Islet of Langerhans (tissue), 1 donor: ENCODE measurements at regions not wholly inside any gene's neighbourhood (a gene's known extent, or its start where the extent isn't known, plus 50 kb on each side); places are given as distances from the start of the nearest gene placed in this dataset.
"Not testable (repeated sequence)": the region's sequence is repeated elsewhere in the genome, so short reads cannot be mapped to it uniquely, and the experiment has no call there.

ENCODE experiments used
- FAIRE-seq: peaks from one replicate; lab custom pipeline; 2011; peaks lifted over from hg19 to GRCh38; lab: Jason Lieb, UNC

DNA sequence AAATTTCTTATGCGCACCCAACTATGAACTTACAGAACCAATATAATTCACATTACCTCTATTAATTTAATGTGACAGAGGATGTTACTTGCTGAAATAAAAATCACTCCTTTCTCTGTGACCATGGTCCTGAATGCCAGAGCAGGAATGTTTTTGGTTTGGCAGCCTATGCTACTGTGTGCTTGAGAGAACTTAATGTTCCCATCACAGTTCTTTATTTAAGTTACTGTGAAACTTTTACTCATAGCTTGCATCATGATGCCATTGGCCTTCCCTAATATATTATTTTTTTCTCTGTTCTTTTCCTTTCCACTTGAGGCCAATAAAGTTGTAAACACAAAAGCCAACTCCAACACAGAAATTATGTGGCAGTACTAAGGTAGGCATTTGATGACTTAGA is 142.2 kb downstream of the FAM76B start:
- FAIRE-seq: no peak

DNA sequence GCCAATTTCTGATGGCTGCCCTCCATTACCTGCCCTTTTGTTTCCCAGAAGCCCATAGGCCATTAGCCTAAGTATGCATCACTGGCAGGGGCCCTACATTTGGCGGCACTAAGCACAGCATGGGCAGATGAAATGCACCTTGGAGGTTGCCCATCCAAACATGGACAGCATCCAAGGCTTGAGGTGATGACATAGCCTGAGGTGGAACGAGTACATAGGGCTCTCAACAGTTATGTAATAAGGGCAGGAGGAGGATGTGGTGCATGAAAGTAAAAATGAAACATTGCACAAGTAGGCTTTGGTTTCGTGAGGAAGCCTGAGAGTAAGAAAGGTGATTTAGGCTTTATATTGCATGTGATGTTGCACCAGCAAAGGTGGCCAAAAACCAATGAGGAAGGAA is 148.1 kb downstream of the FAM76B start:
- FAIRE-seq: no peak

DNA sequence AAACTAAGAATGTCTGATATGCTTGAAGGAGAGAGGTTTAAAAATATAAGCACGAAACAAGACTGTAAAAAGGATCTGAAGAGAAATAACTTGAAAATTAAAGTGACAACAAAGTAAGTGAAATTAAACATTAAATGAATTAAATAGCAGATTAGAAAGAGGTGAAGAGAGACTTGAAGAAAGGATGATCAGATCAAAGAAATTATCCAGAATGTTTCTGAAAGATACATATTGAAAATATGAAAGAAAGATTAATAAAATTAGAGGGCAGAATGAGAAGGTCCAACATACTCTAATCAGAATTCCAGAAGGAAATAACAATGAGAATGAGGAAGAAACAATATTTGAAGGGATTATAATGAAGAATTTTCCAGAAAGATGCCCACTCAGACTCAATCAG is 151.1 kb downstream of the FAM76B start:
- FAIRE-seq: no peak

DNA sequence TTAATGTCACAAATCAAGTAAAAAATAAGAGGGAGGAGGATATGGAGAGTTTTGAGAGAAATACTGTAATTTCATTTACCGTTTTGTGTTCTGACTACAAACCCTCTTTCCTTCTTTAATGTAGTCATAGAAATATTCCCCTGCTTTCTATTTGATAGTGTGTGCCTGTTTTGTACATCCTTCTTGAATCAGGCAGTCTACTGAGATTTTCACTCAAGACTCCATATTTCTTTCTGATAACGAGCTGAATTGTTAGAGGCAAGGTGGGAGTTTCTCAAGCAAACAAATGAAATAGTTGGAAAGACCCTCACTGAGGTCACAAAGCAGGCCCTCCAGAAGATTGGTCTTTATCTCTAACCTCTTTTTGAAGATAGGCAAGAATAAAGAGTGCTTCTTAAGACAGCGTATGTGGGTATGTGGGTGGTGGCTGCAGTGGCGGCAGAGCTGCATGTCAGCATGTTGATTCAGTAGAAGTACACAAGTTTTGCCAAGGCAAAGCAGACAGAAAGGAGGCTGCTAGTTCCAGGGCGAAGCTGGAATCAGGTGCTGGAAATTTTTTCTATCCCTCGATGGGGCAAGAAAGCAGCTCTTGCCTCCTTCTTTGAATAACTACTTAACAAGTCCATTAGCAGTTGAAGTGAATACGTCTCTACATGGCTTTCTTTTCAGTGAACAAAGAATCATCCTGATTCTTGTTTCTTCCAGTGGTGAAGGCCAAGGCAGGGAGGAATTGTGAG is 164.2 kb downstream of the FAM76B start:
- no peak for FAIRE-seq

DNA sequence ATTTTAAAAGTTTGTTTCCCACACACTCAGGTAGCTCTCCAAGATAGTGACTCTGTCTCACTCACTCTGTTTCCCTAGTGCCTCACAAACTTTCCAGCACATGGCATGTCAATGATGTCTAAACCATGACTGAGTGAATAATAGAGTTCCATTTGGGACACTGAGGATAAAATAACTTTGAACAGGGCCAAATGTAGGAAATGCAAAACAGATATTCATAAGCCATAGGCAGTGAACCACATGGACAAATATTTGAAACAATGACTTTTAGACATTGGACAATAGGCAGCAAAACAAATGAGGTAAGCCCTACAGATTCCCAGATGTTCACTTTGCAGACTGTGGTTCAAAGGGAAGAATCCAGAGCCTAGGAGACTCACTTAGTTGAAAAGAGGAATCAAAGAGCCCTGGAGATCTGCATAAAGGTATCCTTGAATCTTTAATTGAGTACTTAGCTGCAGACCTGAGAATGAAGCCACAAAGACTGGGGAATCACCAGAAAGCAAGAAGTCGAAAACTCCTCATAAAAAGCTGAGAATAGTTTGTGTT is 173.3 kb downstream of the FAM76B start:
- no peak for FAIRE-seq

DNA sequence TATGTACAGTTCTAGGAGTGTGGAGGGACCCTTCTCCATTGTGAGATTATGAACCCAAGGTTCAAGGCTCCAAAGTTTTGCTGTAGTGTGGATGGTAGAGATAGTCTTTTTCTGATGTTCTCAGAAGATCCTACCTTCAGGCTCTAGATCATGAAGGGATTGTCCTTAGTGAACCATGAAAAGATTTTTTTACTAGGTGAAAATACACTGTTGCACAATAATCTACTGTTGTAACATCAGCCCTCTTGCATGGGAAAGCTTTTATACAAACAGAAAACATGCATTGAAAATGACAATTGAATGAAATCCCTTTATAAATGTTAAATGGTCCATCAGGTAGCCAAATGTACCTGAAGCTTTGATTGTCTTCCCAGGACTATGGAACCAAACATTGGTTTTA is 177.8 kb downstream of the FAM76B start:
- FAIRE-seq: no peak

DNA sequence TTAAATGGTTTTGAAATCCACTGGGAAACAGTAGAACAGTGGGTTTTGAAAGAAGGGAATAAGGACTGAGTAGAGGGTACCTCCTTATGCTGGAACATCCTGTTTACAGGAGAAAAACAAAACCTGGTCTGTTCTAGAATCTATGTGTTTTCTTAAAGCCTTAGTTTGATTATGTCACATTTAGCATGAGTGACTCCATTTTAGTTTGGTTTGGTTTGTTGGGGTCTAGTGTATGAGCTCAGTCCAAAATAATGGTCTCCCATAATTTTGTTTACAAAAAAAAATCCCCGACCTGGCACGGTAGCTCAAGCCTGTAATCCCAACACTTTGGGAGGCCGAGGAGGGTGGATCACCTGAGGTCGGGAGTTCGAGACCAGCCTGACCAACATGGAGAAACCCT is 179.4 kb downstream of the FAM76B start:
- not testable (repeated sequence) for FAIRE-seq

DNA sequence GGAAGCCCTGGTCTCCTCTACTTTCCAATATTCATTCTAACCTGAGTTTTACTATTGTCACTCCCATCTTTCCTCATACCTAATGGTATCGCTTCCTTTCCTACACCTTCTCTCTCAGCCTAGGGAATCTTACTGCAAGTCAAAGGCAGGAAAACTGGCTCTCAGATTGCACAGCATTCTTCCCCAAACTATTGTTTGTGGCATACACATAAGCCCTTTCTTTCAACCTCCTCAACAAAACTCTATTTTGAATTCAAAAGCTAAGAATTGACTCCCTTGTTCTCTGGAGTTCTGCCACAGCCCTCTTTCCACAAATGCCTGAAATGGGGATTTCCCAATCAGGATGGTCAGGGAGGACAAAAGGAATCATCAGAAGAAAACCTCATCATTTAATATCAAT is 181.5 kb downstream of the FAM76B start:
- FAIRE-seq: no peak

DNA sequence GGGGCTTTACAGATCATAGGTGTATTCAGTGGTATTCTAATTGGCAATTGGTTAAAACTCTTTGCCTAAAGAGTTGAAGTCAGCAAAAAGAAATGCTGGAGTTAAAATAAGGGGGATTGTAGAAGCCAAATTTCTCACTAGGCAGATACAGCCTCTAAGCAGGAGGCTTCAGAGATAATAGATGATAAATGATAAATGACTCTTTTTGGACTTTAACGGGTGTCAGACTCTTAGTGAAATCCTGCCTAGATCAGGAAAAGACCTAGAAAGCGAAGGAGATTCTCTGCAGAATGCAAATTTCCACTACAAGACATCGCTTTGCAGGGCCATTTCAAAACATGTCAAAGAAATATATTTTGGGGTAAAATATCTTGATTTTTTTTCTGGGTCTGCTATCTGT is 182.8 kb downstream of the FAM76B start:
- no peak for FAIRE-seq

DNA sequence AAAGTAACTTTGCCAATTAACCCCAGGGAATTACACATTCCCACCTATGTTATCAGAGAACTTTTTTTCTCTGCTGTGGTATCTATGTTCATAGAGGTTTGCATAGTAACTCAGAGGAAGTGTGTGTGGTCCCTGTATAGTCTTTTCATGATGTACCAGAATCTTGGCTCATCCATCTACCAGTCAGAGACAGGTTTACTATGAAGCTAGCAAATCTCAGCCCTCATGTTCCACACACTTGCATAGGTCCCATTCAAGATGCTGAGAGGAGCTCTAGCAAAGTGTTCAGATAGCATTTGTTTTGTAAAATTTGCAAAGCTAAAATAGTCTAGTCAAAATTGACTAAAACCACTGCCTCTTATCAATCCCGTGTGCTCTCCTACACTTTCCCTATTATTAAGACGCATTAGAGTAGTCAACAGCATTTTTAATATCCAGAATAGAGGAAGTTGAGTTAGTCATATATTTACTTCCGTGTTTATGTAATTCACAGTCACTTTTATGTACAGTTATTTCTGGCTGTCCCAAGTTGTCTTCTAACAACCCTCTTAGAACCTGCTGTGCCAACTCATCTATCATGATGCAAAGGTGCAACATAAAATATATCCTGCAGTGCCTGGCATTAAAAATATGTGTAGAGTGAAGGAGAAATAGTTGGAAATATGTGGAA is 184.2 kb downstream of the FAM76B start:
- no peak for FAIRE-seq

DNA sequence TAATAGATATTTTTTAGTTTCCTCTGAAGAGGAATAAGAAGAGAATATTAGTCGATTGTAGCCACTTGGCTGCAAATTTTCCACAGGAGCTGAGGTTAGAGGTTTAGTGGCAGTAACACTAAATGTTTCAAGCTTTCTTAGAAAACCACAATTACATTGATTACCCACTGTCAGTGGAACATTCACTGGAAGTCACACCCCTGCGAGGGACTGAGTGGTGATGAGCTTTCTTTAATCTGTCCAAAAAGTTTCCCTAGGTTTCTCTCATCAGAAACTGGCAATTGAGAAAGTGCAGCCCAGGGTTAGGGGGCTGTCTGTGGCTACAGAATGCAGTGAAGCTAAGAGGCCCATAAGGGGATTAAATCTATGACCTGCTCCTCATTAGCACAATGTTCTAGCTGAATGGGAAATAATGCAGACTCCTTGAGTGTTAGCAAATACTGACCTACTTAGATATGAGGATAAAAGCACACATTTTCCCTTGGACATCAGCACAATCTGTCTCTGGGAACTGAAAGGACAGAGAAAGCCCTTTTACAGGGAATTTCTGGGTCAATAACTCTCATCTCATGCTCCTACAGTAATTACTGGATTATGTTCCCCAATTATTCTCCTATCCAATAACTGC is 189.5 kb downstream of the FAM76B start:
- FAIRE-seq: peak; percentile 70

DNA sequence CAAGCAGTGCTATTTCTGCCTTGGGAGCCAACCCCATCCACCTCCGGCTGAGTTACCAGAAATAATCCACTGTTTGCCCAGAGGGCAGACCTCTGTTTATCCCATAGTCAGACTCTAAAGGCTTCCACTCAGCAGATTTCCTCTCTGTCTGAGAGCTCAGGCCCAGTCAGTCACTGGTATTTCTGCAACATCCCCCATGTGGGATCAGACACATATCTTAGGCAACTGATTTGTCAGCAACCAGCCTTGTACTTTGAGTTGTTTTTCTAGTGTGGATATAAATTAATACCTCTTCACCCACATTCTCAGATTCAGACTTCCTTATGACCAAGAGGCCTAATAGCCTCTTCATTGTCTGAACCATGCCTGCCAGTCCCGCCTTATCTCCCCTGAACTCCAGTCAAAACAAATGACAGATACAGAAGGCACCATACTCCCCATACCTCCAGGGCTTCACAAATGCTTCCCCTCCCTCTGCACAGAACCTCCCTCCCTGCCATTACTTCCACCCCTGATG is 193.6 kb downstream of the FAM76B start:
- no peak for FAIRE-seq

DNA sequence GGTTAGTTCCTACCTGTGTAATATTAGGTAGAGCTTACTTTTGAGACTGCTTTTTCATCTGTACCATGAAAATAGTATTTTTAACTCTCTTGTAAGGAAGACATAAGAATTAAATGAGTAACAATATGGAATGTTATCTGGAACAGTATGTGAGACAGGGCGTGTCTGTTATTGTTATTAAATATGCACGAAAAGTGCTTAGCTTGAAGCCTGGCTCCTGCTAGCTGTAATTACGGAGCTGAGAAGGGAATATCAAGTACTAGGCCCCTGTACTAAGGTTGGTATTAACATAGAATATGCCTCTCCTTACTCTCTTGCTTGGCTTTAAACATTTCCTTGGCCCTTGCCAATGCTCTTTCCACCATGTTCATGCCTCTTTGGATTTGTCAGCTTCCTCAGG is 194.0 kb downstream of the FAM76B start:
- no peak for FAIRE-seq

DNA sequence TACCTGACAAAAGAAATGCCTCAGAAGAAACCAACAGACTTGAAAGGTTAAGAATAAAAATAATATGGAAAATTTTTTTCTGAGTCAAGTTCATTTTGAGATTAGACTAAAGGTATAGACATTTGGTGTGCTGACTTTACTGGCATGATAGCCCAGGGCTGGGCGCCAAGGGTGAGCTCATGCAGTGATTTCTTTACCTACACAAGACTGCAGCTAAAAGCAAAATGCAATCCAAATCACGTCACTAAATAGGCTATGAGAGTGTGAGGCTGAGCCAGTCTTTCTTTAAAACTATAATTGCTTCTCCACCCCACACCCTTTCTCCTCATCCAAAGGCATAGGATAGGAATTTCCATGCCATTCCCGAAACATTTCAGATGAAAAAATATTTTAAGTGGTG is 196.5 kb downstream of the FAM76B start:
- no peak for FAIRE-seq

DNA sequence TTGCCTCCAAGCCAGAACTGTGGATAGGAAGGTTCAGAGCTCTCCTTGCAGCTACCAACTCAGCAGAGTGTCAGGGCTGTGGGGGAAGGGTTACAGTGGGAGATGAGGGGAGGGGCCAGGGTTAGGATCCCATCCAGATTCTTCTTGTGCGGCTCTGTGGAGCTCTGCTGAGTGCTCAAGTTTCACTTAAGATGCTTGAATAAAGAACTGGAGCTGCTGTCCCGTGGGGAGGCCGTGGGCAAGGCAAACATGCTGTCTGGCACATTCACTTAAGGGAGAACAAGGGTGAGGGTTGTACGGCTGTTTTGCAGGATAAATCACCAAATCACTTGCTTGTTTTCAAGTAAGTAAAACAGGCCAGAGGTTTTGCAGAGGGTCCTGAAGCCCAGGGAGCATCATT is 197.1 kb downstream of the FAM76B start:
- FAIRE-seq: no peak

DNA sequence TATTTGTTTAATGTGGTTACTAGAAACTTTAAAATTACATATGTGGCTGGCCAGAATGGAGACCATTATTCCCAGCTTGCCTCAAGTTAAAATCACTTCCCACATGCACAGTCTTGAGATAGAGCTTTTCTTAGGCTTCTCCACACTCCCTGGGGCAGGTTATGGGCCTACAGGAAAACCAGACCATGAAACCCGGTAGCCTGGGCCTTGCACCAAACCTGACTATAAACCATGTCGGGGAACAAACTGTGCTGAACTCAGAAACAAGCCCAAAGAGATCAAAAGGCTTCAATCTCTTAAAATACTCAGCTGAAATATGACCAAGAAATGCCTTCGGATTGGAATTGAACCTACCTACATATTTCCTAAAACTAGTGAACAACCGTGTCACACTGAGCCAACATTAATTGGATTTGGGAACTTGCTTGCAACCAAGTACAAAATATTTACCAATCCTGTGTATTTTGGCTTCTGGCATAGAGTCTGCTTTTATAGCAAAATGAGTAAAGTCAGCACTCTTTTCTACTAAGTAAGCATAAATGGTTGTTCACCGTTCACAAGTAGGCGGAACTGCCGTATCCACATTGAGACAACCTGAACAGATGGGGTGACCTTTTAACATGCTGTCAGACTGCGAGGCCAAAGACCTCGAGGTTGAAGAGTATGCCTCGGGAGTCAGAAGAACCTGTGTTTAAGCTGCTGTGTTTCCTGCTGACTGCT is 199.5 kb downstream of the FAM76B start:
- peak; percentile 96 for FAIRE-seq

DNA sequence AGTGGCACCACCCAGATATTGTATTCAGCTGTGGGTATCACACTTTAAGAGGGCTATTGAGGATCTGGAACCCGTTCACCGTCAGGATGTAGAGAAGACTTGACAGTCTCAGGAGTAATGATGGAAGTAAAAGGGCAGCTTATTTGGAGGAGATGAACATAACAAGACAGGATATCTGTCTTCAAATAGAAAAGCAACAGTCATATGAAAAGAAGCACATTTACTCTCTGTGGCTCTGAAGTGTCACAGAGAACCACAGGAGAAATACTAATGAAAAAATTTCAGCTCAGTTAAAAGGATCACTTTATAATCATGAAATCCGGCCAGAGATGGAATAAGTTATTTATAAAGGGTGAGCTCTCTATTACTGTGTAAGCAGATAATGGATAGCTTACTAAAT is 200.8 kb downstream of the FAM76B start:
- peak; percentile 91 for FAIRE-seq

DNA sequence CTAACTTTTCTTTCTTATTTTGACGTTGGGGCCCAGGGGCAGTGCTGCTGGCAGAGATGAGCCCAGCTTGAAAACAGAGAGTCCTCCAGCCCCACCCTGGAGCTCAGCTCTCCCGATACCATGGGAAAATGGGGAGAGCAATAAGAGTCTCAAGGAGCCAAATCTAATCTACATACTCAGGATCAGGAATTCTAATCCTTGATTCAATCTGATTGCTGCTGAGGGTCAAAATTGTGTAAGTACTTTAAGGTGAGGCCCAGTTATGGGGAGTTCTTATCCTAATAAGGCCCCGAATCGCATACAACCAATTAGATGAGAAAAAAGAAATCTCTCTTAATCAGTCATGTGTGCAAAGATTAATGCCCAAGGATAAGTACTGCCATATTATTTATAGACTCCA is 202.9 kb downstream of the FAM76B start:
- no peak for FAIRE-seq

DNA sequence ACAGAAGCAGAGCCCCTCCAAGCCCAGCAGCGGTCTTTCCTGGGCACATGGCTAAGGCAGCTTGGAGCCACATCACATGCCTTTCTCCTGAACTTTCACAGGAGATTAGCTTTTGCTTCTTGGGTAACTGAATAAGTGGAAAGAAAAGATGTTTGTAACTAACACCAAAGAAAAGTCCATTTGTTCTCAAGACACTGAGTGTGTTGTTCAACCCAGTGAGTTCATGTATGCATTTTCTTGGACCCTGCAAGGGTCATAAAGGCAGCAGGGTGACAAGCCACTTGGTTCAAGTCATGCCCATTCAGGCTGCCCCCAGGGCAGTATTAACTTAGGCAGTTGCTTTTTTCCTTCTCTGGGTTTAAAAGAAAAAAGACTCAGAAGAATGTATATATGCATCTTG is 203.4 kb downstream of the FAM76B start:
- no peak for FAIRE-seq

DNA sequence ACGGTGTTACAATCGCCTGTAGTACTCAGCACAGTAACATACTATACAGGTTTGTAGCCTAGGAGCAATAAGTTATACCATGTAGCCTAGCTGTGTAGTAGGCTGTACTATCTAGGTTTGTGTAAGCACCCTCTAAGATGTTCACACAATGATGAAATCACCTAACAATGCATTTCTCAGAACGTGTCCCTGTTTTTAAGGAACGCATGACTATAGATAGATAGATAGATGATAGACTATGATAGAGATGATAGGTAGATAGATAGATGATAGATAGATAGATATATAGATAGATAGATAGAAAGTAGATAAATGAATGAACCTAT is 203.9 kb downstream of the FAM76B start:
- no peak for FAIRE-seq

DNA sequence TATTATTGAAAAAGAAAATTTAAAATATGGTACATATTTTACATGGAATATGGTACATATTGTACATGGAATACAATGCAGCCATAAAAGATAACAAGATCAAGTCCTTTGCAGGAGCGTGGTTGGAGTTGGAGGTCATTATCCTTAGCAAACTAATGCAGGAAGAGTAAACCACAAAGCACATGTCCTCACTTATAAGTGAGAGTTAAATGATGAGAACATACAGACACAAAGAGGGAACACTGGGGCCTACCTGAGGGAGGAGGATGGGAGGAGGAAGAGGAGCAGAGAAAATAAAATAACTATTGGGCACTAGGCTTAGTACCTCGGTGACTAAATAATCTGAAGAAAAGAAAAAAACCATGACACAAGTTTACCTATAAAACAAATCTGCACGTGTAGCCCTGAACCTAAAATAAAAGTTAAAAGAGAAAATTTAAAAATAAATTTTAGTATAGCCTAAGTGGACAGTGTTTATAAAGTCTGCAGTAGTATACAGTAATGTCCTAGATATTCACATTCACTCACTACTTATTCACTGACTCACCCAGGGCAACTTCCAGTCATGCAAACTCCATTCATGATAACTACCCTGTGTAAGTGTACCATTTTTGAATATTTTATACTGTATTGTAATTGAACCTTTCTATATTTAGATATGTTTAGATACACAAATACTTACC is 204.4 kb downstream of the FAM76B start:
- FAIRE-seq: peak; percentile 68

DNA sequence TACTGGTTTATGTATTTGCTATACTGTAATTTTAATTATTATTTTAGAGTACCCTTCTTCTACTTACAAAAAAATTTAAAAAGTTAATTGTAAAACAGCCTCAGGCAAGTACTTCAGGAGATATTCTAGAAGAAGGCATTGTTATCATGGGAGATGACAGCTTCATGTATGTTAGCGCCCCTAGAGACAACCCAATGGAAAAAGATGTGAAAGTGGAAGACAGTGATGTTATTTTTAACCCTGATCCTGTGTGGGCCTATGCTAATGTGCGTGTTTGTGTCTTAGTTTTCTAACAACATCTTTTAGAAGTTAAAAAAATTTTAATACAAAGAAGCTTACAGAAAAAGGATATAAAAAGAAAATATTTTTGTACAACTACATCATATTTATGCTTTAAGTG is 205.0 kb downstream of the FAM76B start:
- no peak for FAIRE-seq
